Mesodermal cell (in vitro differentiated cells): ENCODE measurements at regions not wholly inside any gene's neighbourhood (a gene's known extent, or its start where the extent isn't known, plus 50 kb on each side); places are given as distances from the start of the nearest gene placed in this dataset.

Experiments used
- H3K27ac ChIP-seq: 2 replicates; pipeline ENCODE4 v1.7.0; 2013; ENCODE audit warnings: mild to moderate bottlenecking, low read depth, low read length, moderate library complexity; ENCODE audit not compliant: severe bottlenecking
- H3K36me3 ChIP-seq: 2 replicates; pipeline ENCODE4 v1.7.1; 2013; ENCODE audit warnings: mild to moderate bottlenecking, low read length, moderate library complexity; ENCODE audit not compliant: control insufficient read depth, insufficient read depth
- H3K4me1 ChIP-seq: one replicate; pipeline ENCODE4 v1.7.1; 2013; ENCODE audit warnings: mild to moderate bottlenecking, low read length; ENCODE audit not compliant: insufficient read depth, control insufficient read depth, poor library complexity, severe bottlenecking
- H3K4me3 ChIP-seq: 2 replicates; pipeline ENCODE4 v1.7.0; 2013; ENCODE audit warnings: low read length, control low read depth, mild to moderate bottlenecking; ENCODE audit not compliant: insufficient read depth, poor library complexity, severe bottlenecking; ENCODE audit errors: extremely low read depth
- H3K9me3 ChIP-seq: 2 replicates; pipeline ENCODE4 v1.7.1; 2013; ENCODE audit warnings: mild to moderate bottlenecking, low read length, moderate library complexity; ENCODE audit not compliant: control insufficient read depth
- WGBS, 2 experiments: methylation state at CpG; one replicate each; pipeline ENCODE4 v1.1.5; 2013; ENCODE audit warnings: missing lambda C conversion rate in 2 of 2; ENCODE audit not compliant: insufficient coverage in 2 of 2; 5-methylcytosine and 5-hydroxymethylcytosine counted together

GRCh38 chr3:190252080-190252479 lies 70.2 kb downstream of the CLDN1 start:
- no peak overlapping the region for H3K27ac ChIP-seq
- no peaks in the 10 kb centered on the region for H3K36me3 ChIP-seq
- no CpG with 5 or more reads among the region's 1 CpG for WGBS, 2 experiments
- H3K9me3 ChIP-seq = no peaks in the 10 kb centered on the region
- no peak overlapping the region for H3K4me3 ChIP-seq
- H3K4me1 ChIP-seq = no peaks in the 10 kb centered on the region

- Histone ChIP-seq H3K27ac (no peak overlapping the region), H3K4me3 (no peak overlapping the region), H3K4me1 (no peaks in the 10 kb centered on the region), H3K36me3 (no peaks in the 10 kb centered on the region), H3K9me3 (peaks cover 14% of the 10 kb centered on the region)
- WGBS, 2 experiments = 100% methylated on average over 1 to 2 of the region's 2 CpGs
Measured at GRCh38 chr3:190249414-190249813, 72.8 kb downstream of the CLDN1 start.

GRCh38 chr3:190242147-190242546 lies 80.1 kb downstream of the CLDN1 start:
- H3K4me1 ChIP-seq = no peaks in the 10 kb centered on the region
- no peaks in the 10 kb centered on the region for H3K36me3 ChIP-seq
- peaks cover 21% of the 10 kb centered on the region for H3K9me3 ChIP-seq
- H3K4me3 ChIP-seq = no peak overlapping the region
- H3K27ac ChIP-seq = no peak overlapping the region
- WGBS, 2 experiments = 60 to 80% methylated on average over 2 of the region's 2 CpGs

DNA sequence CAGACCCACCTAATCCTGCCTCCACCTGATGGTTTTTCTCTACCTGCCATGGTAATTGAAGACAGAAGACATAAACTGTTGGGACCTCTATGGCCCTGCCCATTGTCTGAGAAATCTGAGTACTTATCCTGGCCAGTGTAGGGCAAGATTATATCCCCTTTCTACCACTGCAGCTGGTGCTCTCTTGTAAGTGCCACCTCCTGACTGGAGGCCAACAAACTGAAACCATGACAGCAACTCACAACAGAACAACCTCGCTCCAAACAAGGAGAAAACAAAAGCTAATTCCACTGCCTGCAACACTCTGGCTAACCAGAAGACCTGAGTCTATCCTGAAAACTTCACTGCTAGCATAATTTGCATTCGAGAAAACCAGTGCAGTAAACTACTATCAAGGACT lies 82.9 kb downstream of the CLDN1 start:
- H3K9me3 ChIP-seq = peaks cover 6% of the 10 kb centered on the region
- H3K4me1 ChIP-seq = no peaks in the 10 kb centered on the region
- H3K27ac ChIP-seq = no peak overlapping the region
- WGBS, 2 experiments = 53 to 69% methylated on average over 2 of the region's 2 CpGs
- H3K36me3 ChIP-seq = no peaks in the 10 kb centered on the region
- no peak overlapping the region for H3K4me3 ChIP-seq

- Histone ChIP-seq H3K9me3 (peaks cover 4% of the 10 kb centered on the region), H3K4me1 (no peaks in the 10 kb centered on the region), H3K27ac (no peak overlapping the region), H3K36me3 (no peaks in the 10 kb centered on the region), H3K4me3 (no peak overlapping the region)
- WGBS, 2 experiments = 68 to 83% methylated on average over 4 to 5 of the region's 5 CpGs
Measured at GRCh38 chr3:190238871-190239270, 83.4 kb downstream of the CLDN1 start.

GRCh38 chr3:190234621-190235020 lies 87.6 kb downstream of the CLDN1 start:
- H3K36me3 ChIP-seq = no peaks in the 10 kb centered on the region
- H3K4me3 ChIP-seq = no peak overlapping the region
- no peak overlapping the region for H3K27ac ChIP-seq
- WGBS, 2 experiments = 80 to 92% methylated on average over 1 to 2 of the region's 3 CpGs
- H3K4me1 ChIP-seq = no peaks in the 10 kb centered on the region
- no peaks in the 10 kb centered on the region for H3K9me3 ChIP-seq

GRCh38 chr3:190229632-190230424 lies 92.4 kb downstream of the CLDN1 start:
- no peaks in the 10 kb centered on the region for H3K4me1 ChIP-seq
- WGBS, 2 experiments = 83% methylated on average over 2 of the region's 4 CpGs; no CpG with 5 or more reads in 1 of the 2 experiments

GRCh38 chr3:190227064-190227463 lies 95.2 kb downstream of the CLDN1 start:
- Histone ChIP-seq H3K4me3 (no peak overlapping the region), H3K27ac (no peak overlapping the region), H3K9me3 (no peaks in the 10 kb centered on the region), H3K36me3 (no peaks in the 10 kb centered on the region), H3K4me1 (no peaks in the 10 kb centered on the region)
- no CpG with 5 or more reads among the region's 2 CpGs for WGBS, 2 experiments

More at GRCh38 chr3:190229632-190230424, 92.4 kb downstream of the CLDN1 start:
- Histone ChIP-seq H3K27ac (no peak overlapping the region), H3K4me3 (no peak overlapping the region), H3K9me3 (no peaks in the 10 kb centered on the region), H3K36me3 (no peaks in the 10 kb centered on the region)

DNA sequence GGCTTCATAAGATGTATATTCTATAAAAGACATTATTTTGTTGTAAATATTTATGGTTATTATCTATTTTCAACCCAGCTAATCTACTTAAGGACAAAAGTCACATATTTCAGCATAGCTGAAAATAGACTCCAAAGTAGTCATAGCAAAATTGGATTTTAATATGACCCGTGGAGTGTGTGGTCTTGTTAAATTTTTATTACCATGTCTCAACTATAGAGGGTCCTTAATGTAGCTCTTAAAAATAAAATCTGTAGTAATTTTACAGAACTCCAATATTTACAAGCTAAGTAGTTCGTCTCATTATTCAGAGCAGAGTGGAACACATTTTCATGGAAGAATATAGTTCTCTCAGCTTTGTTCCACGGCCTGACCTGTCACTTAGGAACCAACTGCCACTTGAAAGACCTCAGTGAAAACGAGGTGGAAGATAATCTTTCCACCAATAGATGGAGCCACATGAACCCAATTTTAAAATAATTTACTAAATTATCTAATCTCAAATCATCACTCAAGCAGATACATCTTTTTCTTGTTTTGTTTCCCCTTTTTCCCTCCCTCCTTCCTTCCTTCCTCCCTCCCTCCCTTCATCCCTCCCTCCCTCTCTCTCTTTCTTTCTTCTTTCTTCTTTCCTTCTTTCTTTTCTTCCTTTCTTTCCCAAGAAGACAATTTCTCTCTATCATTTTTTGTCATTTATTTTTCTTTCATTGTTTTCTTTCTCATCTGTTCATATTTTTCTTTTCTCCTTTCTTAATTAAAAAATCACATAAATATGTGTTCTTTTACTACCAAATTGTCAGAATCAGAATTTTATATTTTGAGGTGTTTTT lies 97.2 kb downstream of the CLDN1 start:
- Histone ChIP-seq H3K4me3 (no peak overlapping the region), H3K4me1 (no peaks in the 10 kb centered on the region), H3K36me3 (no peaks in the 10 kb centered on the region), H3K27ac (no peak overlapping the region), H3K9me3 (peaks cover 5% of the 10 kb centered on the region)
- WGBS, 2 experiments = 18 to 20% methylated on average over 2 to 3 of the region's 4 CpGs

DNA sequence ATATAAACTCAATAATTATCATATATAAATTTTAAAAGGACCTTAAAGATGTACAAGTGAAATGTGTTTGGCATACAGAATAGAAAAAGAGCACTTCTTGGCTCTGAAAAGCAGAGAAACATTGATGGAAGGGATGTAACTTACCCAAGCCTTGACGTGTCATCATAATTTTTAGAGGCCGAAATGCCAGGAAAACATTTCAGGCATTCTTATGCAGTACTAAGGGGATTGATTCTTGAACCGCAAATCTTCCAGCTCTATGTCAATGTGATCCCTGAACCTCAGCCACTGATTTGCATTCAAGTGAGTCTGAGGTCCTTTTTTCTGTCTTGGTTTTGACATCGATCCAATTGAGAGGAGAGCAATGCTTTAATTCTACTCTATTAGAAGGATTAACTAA lies 97.8 kb downstream of the CLDN1 start:
- Histone ChIP-seq H3K4me1 (no peaks in the 10 kb centered on the region), H3K4me3 (no peak overlapping the region), H3K27ac (no peak overlapping the region), H3K9me3 (peaks cover 5% of the 10 kb centered on the region), H3K36me3 (no peaks in the 10 kb centered on the region)
- 86 to 87% methylated on average over 3 of the region's 4 CpGs for WGBS, 2 experiments

DNA sequence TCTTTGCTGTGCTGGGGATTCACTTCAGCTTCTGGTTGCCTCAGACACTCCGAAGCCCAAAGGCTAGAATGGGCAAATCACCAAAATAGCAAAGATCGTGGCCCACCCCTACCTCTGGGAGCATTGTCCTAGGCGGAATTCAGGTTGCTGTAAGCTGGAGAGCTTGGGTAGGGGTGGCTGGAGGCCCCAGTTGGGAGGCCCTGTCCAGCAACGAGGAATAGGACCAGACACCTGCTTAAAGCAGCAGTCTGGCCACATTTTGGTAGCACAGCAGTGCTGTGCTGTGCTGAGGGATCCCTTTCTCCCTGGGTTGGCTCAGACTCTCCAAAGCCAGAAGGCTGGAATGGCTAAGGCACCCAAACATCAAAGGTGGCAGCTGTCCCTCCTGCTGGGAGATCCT lies 99.3 kb downstream of the CLDN1 start:
- 50 to 74% methylated on average over 2 of the region's 4 CpGs for WGBS, 2 experiments
- H3K9me3 ChIP-seq = peaks cover 5% of the 10 kb centered on the region
- no peak overlapping the region for H3K4me3 ChIP-seq
- H3K27ac ChIP-seq = no peak overlapping the region
- H3K4me1 ChIP-seq = no peaks in the 10 kb centered on the region
- H3K36me3 ChIP-seq = no peaks in the 10 kb centered on the region
